OCI-LY7 (cell line): ENCODE measurements at regions not wholly inside any gene's neighbourhood (a gene's known extent, or its start where the extent isn't known, plus 50 kb on each side); places are given as distances from the start of the nearest gene placed in this dataset.

ENCODE experiments used
- CTCF ChIP-seq: fragments of 200-600 bp; sonication (generic); conservative IDR thresholded peaks from 2 replicates; pipeline ENCODE4 v1.5.1; 2014; ENCODE audit warnings: mild to moderate bottlenecking, antibody characterized with exemption, low read length, moderate library complexity, mixed read lengths
- EZH2phosphoT487 ChIP-seq: fragments of 200-600 bp; sonication (generic); IDR thresholded peaks from 2 replicates; pipeline ENCODE4 v1.6.1; 2018; ENCODE audit warnings: low read depth, borderline replicate concordance, mild to moderate bottlenecking, mixed run types, antibody characterized with exemption, low read length, moderate library complexity, mixed read lengths

GRCh38 chr2:180481998-180482397 lies 474.9 kb upstream of the CWC22 start:
- TF ChIP-seq CTCF: no peak
- TF ChIP-seq EZH2phosphoT487: no peak
